ENCODE measurements at regions not wholly inside any gene's neighbourhood (a gene's known extent, or its start where the extent isn't known, plus 50 kb on each side); places are given as distances from the start of the nearest gene placed in this dataset.
"Not testable (repeated sequence)": the region's sequence is repeated elsewhere in the genome, so short reads cannot be mapped to it uniquely, and the experiment has no call there.

DNA sequence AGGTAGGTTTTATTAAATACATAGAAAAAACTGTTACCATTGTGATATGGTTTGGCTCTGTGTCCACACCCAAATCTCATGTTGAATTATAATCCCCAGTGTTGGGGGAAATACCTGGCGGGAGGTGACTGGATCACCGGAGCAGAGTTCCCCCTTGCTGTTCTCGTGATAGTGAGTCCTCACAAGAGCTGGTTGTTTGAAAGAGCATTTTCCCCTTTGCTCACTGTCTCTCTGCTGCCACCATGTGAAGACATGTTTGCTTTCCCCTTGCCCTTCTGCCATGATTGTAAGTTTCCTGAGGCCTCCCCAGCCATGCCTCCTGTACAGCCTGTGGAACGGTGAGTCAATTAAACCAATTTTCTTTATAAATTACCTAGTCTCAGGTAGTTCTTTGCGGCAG is 352.7 kb upstream of the SLC39A10 start:
- peak; percentile 9 for DNase-seq (ENCODE audit: low spot score)

DNA sequence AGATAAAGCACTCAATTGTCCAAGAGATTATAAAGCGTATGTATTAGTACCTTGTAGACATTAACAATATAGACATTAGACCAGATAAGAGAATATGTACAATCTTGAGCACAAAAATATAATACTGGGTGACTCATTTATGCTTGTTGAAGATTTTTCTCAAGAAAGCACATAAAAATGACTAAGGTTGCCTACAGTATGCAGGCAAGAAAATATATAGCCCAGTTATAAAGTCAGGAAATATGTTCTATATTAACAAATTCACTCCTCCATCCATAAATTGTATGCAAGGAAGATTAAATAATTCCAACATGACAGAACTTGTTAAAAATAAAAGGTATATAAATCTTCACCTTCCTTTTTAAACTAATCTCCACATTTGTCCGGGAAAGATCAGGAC is 356.4 kb upstream of the SLC39A10 start:
- DNase-seq (ENCODE audit: low spot score): no peak

DNA sequence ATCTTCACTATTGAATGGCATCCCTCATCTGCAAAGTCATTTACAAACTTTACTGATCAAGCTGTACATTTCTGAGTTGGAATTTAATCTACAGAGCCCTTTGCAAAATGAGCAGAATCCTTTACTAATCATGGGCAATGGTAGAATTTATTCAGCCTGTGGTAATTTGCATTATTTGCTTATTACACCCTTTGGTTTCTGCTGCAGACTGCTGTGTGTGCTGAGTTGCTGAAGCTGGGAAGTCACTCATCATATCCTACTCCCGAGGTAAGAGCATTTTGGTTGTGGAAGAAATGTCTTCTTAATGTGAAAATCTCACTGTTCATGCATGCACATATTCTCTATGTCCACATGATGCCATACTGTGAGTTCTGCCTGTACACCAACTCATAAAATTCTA is 357.4 kb upstream of the SLC39A10 start:
- DNase-seq (ENCODE audit: low spot score): no peak

DNA sequence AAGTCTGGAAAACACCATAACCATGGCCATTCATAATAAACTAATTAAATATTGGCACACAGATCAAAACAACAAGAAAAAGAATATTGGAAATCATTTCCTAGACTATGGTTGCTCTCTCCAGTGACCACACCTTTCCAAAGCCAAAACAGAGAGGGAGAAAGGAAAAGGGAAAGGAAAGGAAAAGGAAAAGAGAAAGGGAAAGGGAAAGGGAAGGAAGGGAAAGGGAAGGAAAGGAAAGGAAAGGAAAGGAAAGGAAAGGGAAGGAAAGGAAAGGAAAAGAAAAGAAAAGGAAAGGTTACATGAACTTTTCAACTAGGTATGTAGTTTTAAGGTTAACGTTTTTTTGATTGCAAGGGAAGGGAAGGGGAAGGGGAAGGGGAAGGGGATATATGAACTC is 360.5 kb upstream of the SLC39A10 start:
- DNase-seq (ENCODE audit: low spot score): no peak

DNA sequence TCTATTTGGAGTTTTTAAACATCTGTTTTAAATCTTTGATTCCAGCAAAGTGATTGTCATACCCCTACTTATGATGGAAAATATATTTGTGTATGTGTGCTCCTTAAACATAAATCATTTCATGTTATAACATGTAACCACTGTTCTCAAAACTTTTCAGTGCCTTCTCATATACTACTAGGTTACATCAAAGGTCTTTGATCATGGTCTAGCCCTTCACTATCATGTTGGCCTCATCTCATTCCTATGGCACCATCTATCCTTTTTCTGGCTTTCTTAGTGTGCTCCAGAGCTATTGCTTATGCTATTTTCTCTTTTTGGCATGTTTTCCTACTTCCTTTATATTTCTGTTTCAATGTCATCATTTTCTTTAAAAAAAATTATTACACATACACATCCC is 367.9 kb upstream of the SLC39A10 start:
- DNase-seq (ENCODE audit: low spot score): no peak

DNA sequence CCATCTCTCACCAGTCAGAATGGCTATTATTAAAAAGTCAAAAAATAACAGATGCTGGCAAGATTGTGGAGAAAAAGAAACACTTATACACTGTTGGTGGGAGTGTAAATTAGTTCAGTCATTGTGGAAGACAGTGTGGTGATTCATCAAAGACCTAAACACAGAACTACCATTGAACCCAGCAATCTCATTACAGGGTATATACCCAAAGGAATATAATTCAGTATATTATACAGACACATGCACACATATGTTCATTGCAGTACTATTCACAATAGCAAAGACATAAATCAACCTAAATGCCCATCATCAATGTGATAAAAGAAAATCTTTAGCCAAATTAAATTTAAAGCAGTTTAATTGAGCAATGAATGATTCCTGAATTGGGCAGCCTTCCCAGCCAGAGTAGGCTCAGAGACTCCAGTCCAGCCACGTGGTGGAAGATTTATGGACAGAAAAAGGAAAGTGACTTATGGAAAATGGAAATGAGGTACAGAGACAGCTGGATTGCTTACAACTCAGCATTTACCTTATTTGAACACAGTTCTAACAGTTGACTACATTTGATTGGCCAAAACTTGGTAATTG is 377.1 kb upstream of the SLC39A10 start:
- no peak for DNase-seq (ENCODE audit: low spot score)

DNA sequence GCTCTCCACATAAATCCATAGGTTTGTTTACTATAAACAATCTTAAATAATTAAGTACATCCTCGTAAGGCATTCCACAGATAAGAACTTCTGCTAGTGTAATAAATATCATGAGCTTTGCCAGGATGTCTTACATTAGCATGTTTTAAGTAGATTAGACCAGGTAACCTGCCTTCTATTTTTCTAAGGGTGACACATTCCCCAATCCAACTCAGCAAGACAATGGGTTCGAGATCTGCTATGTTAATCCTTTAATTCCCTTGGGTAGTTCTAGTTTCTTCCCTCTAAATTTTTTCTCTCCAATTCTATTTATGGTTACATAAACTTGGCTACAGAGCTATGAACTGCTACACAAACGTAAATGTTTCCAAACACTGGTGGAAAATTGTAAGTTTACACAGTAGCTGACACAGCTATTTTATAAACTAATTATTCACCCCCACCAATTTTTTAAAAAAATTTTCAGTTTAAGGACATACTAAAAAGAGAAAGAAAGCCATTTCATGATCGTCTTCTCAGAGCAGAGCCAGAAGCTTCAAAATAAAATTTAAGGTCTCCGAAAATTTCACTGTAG is 386.5 kb upstream of the SLC39A10 start:
- DNase-seq (ENCODE audit: low spot score): no peak

DNA sequence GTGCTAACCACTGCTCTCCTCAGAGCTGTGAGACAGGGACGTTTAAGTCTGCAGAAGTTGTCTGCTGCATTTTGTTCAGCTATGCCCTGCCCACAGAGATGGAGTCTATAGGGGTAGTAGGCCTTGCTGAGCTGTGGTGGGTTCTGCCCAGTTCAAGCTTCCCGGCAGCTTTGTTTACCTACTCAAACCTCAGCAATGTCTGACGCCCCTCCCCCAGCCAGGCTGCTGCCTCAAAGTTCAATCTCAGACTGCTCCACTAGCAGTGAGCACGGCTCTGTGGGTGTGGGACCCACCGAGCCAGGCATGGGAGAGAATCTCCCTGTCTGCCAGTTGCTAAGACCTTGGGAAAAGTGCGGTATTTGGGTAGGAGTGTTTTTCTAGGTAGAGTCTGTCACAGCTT is 387.8 kb upstream of the SLC39A10 start:
- no peak for DNase-seq (ENCODE audit: low spot score)

DNA sequence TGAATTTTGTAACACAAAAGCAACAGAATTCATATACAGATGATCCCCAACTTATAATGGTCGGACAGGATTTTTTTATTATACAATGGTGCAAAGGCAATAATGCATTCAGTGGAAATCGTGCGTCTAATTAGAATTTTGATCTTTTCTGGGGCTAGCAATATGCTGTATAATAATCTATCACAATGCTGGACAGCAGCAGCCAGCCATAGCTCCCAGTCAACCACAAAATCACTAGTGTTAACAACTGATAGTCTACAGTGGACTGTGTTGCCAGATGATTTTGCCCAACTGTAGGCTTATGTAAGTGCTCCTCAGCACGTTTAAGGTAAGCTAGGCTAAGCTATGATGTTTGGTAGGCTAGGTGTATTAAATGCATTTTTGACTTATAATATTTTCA is 399.0 kb upstream of the SLC39A10 start:
- no peak for DNase-seq (ENCODE audit: low spot score)

DNA sequence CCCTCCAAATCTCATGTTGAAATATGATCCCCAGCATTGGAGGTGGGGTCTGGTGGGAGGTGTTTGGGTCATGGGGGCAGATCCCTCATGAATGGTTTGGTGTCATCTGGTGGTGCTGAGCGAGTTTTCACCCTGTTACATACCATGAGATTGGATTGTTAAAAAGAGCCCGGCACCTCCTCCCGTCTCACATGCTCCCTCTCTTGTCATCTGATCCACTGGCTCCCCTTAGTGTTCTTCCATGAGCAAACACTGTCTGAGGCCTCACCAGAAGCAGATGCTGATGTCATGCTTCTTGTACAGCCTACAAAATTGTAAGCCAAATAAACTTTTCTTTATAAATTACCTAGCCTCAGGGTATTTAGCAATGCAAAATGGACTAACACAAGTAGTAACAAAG is 405.0 kb upstream of the SLC39A10 start:
- DNase-seq (ENCODE audit: low spot score): no peak

DNA sequence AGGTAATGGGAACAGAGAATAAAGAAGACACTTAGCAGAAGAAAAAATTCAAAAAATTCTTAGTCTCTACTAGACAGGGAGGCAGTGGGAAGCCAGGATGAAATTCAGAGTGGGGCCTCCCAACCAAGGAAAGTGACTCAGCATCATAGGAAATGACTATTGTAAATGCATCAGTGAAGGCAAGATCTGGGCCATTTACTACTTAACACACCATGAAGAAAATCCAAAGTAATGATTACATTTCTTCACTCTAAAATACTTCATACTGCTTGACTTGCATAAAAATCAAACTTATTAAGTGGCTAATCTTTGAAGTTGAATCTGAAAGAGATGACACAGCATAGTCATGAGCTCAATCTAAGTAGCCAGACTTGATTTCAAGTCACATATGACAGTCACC is 405.8 kb upstream of the SLC39A10 start:
- DNase-seq (ENCODE audit: low spot score): no peak

DNA sequence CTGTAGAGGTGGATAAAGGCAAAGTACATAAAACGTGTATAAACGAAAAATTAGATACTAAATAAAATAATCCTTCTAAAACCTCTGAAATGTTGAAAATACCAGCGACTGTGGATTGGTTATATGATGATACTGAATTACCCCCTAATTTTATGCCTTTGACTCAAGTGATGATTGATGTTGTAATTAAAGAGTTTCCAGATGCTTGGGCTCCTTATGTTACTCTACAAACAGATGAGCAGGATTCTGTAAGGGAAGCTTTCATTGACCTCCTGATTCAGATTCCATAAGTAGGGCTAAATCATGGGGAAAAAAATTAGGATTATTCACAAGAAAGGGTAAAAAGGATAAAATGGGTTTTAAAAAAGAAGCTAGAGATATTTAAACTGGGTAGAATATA is 418.2 kb upstream of the SLC39A10 start:
- DNase-seq (ENCODE audit: low spot score): no peak

DNA sequence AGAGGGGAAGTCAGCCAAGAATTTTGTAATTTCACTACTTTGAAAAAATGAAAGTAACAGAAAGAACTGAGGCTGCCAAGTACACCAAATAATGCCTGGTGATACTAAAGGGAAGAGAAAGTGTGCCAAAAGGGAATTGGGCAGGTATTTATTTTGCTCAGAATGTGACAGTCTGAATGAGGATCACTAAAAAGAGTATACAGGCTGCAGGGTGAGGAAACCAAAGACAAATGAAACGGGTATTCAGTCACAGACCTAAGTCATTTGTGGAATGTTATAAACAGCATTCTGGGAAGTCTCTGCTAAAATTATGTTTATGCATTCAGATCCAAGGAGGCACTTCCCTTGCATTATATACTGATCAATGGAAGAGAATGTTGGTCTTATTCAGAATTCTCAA is 418.6 kb upstream of the SLC39A10 start:
- DNase-seq (ENCODE audit: low spot score): no peak

DNA sequence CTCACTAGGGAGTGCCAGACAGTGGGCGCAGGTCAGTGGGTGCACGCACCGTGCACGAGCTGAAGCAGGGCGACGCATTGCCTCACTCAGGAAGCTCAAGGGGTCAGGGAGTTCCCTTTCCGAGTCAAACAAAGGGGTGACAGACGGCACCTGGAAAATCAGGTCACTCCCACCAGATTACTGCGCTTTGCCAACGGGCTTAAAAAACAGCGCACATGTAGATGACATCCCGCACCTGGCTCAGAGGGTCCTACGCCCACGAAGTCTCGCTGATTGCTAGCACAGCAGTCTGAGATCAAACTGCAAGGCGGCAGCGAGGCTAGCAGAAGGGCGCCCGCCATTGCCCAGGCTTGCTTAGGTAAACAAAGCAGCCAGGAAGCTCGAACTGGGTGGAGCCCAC is 428.5 kb upstream of the SLC39A10 start:
- DNase-seq (ENCODE audit: low spot score): not testable (repeated sequence)

DNA sequence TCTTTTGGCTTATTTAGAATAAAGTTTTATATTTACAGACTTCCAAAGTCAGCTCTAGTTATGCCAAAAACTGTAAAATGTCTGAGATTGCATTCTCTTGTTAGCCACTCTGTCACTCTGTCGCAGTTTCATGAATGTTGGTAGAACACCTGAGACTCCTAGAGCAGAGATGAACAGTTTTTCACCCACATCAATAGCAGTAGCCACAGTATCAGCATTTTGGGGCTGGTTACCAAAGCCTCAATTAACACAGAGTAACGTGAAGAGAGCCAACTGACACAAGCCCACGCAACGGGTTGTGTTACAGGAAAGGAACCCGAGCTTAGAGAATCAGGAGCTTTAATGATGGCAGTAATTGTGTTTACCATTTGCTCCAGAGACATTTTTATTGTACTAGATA is 443.0 kb upstream of the SLC39A10 start:
- no peak for DNase-seq (ENCODE audit: low spot score)

DNA sequence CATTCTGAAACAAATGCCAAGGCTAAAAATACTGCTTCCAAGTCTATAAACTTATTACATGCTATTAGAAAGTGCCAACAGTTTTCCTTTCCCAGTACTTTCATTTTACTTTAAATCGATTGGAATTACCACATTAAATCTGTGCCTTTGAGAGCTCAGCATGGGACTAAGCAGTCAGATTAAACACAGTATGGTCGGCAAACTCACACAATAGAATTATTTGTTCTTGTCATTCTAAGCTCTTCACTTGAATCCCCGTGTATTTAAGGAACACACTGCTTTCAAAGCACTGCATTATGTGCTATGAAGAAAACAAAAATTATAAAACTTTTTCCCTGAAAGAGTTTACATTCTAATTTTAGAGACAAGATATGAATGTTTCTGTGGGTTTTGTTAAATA is 444.4 kb upstream of the SLC39A10 start:
- DNase-seq (ENCODE audit: low spot score): no peak

DNA sequence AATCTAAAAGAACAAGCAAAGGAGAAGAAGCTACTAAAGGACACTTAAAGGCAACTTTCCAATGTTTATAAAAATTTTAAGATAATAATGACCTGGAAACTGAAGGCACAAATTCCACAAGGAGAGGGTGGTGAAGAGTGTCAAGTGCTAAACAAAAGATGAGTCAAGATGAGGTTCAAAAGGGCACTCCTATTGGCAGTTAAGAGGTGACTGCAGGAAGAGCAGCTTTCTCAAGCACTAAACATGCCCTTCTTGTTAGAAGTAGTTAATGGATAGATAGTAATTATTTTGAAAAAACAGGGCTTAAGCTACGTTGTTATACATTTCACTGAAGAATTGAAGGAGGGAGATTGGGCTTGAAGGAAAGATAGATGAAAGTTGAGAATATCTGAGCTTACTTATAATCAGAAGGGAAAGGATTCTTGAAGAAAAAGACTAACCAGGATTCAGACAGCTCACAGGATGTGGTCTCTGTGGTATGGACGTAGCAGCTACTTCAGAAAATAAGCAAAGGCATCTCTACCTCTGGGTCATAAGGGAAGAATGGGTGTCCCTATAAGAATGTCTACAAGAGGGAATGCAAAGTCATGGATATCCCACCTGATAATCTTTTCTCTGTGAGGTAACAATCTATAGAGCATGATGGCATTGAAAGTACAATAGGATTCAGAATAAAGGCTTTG is 454.7 kb upstream of the SLC39A10 start:
- no peak for DNase-seq (ENCODE audit: low spot score)

DNA sequence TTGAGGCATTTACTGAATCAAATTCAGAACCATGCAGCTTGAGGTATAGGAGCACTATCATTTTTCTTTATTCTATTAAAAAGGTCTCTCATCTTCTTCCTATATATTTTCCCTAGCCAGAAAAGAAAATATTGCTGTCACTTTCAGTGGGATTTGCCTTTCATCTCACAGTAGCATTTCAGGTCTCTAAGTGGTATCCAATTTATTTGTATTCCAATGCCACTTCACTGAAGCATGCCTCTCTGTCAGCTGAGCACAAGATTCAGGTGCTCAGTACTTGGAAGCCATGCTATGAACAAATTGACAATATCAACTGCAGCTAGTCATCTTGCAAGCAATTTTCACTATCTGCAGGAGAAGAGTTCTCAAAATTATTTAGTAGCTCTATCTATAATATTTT is 457.2 kb upstream of the SLC39A10 start:
- DNase-seq (ENCODE audit: low spot score): no peak

DNA sequence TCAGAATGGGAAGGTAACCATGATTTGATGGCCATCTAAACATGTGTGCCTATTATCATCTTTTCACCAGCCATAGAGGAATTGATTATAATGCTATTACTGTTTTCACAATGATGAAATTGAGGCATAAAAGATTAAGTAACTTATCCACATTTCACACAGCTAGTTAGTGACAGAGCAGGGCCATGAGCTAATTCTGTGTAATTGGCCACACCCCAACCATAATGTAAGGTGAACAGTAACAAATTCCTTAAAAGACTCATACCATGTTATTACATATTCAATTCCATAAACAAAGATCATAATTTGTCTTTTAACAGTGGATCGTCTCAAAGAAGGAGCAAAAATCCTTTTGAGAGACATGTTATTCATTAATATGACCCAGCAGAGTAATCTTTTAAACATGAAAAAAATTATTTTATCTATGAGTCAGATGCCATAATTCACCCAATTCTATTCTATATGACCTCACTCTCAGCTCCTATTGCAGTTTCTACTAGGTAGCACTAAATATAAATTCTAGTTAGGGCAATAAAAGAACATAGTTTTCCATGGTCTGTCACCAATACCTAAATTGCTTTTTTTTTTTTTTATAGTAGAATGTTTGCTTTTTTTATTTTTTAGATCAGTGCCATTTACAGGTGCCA is 475.8 kb upstream of the SLC39A10 start:
- DNase-seq (ENCODE audit: low spot score): no peak

DNA sequence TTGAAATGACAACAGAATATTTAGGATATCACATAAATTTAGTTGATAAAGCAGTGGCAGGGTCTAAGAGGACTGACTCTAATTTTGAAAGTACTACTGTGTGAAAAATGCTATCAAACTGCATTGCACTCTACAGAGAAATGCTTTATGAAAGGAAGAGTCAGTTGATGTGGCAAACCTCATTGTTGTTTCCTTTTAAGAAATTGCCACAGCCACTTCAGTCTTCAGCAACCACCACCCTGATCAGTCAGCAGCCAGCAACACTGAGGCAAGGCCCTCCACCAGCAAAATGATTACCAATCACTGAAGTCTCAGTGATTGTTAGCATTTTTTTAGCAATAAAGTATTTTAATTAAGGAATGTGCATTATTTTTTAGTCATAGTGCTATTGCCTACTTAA is 488.7 kb upstream of the SLC39A10 start:
- no peak for DNase-seq (ENCODE audit: low spot score)

DNA sequence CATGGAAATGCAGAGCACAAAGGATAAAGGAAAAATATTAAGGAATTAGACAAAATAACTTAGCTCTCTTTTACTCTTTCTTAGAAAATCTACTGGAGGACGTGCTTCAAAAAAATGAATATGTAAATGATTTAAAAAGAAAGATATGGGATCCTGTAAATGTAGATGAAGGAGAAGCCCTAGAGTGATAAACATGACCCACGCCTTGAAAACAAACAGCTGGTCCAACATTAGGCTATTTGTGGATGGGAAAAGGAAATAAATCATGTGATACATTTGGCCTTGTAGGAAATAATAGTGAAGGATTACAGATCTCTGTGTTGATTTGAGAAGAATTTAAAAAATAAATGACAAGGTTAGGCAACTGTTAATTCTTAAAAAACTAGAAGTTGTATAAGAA is 492.1 kb upstream of the SLC39A10 start:
- DNase-seq (ENCODE audit: low spot score): no peak

DNA sequence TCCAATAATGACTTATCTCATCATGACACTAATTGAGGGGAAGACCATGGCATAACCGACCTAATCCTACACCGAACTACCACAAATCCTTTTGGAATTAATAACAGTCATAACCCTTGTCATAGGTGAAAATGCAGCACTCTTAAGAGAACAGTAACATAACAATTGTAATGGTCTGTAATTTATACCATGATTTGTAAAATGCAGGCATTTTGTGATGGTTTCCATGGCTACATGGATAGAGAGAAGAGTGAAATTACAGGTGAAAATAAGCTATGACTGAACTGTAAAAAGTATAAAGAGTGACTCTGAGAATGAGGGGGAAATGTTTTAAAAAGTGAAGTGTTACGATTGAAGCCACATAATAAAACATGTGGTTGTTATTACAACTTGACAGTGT is 494.1 kb upstream of the SLC39A10 start:
- no peak for DNase-seq (ENCODE audit: low spot score)

DNA sequence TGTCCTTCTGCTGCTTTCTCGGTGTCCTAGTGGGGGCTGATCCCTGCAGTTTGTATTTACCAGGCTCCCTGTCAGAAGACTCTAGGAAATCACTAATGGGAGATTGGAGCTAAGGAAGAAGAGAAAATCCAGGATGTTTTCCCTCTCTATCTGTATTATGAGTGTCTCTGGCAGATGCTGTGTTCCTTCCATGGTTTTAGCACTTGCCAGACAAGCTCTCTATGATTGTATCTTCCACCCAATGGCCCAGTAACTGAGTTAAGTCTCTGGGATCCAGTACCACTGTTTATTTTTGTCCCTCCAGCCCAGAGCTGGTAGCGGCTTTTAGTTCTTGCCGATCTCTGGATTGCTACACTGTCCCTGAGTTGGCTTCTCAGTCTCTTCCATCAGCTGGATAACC is 494.8 kb upstream of the SLC39A10 start:
- no peak for DNase-seq (ENCODE audit: low spot score)

DNA sequence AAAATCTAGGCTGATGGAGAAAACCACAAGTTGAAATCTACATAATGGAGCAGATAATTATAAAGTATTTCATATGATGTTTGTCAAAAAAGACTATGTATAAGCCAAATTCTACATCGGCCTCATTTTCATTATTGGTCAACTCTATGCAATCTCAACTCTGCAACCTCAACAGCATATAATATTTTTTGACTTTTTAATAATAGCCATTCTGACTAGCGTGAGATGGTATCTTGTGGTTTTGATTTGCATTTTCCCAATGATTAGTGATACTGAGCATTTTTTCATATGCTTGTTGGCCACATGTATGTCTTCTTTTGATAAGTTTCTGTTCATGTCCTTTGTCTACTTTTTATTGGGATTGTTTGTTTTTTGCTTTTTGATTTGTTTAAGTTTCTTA is 496.1 kb upstream of the SLC39A10 start:
- DNase-seq (ENCODE audit: low spot score): no peak

Measured in SW480 (cell line).